ENCODE measurements at regions not wholly inside any gene's neighbourhood (a gene's known extent, or its start where the extent isn't known, plus 50 kb on each side); places are given as distances from the start of the nearest gene placed in this dataset.

GRCh38 chr12:79515530-79515935 lies 175.2 kb downstream of the PAWR start:
- no peaks in the 10 kb centered on the region for H3K36me3 ChIP-seq
- DNase-seq = no peak
- no peak overlapping the region for H3K27ac ChIP-seq
- no peaks in the 10 kb centered on the region for H3K9me3 ChIP-seq
- intact Hi-C loops (cut with DNase I; ENCODE audit: low total_unique reads) = no loop called here
- H3K4me3 ChIP-seq = no peak overlapping the region
- no peaks in the 10 kb centered on the region for H3K27me3 ChIP-seq
- TF ChIP-seq POLR2A (IDR thresholded peaks at IDR 0.05) (no peak), CTCF (IDR thresholded peaks at IDR 0.05) (no peak)
- H3K4me1 ChIP-seq = no peaks in the 10 kb centered on the region

- Histone ChIP-seq H3K27ac (no peak overlapping the region), H3K4me3 (no peak overlapping the region), H3K4me1 (no peaks in the 10 kb centered on the region), H3K27me3 (no peaks in the 10 kb centered on the region), H3K36me3 (no peaks in the 10 kb centered on the region), H3K9me3 (no peaks in the 10 kb centered on the region)
- no peak for TF ChIP-seq POLR2A (IDR thresholded peaks at IDR 0.05)
- TF ChIP-seq CTCF (IDR thresholded peaks at IDR 0.05) = no peak
- no peak for DNase-seq
- intact Hi-C loops (cut with DNase I; ENCODE audit: low total_unique reads) = no loop called here
Measured at GRCh38 chr12:79514730-79515529, 175.8 kb downstream of the PAWR start.

GRCh38 chr12:79512068-79512467 lies 178.7 kb downstream of the PAWR start:
- H3K27me3 ChIP-seq = no peaks in the 10 kb centered on the region
- no peaks in the 10 kb centered on the region for H3K36me3 ChIP-seq
- no peak for TF ChIP-seq CTCF (IDR thresholded peaks at IDR 0.05)
- no peak for TF ChIP-seq POLR2A (IDR thresholded peaks at IDR 0.05)
- no peak for DNase-seq
- no peaks in the 10 kb centered on the region for H3K9me3 ChIP-seq
- intact Hi-C loops (cut with DNase I; ENCODE audit: low total_unique reads) = no loop called here
- H3K4me1 ChIP-seq = no peaks in the 10 kb centered on the region
- H3K4me3 ChIP-seq = no peak overlapping the region
- H3K27ac ChIP-seq = no peak overlapping the region

GRCh38 chr12:79508622-79509021 lies 182.1 kb downstream of the PAWR start:
- intact Hi-C loops (cut with DNase I; ENCODE audit: low total_unique reads) = no loop called here
- TF ChIP-seq CTCF (IDR thresholded peaks at IDR 0.05) (no peak), POLR2A (IDR thresholded peaks at IDR 0.05) (no peak)
- no peak for DNase-seq
- no peaks in the 10 kb centered on the region for H3K4me1 ChIP-seq
- H3K9me3 ChIP-seq = no peaks in the 10 kb centered on the region
- H3K27ac ChIP-seq = no peak overlapping the region
- no peaks in the 10 kb centered on the region for H3K27me3 ChIP-seq
- no peak overlapping the region for H3K4me3 ChIP-seq
- no peaks in the 10 kb centered on the region for H3K36me3 ChIP-seq

All from uterus (tissue), 3 donors.